GM12878 (cell line): ENCODE measurements at regions not wholly inside any gene's neighbourhood (a gene's known extent, or its start where the extent isn't known, plus 50 kb on each side); places are given as distances from the start of the nearest gene placed in this dataset.

Source experiments
- ATAC-seq: fragments of 200-7000 bp; cut with Tn5 transposase; 3 replicates; pipeline ENCODE4 v1.9.1; 2020; ENCODE audit warnings: mild to moderate bottlenecking, moderate library complexity
- BruUV-seq: library from RNA; stranded (reverse); fragments of 400-500 nt; replicated peaks from 2 replicates; lab custom pipeline; 2021; lab: Mats Ljungman, UMichigan
- CTCF ChIA-PET: fragments of 300-600 bp; sonication (Branson Sonifier 250); formaldehyde crosslinking; extraction: SDS; loops from one replicate; lab custom pipeline; 2021; ENCODE audit warnings: inconsistent platforms; lab: Yijun Ruan, JAX
- POLR2A ChIA-PET: fragments of 350-600 bp; formaldehyde crosslinking; extraction: SDS; loops from one replicate; lab custom pipeline; 2021; ENCODE audit warnings: inconsistent platforms; lab: Charles Lee
- RAD21 ChIA-PET: fragments of 300-600 bp; sonication (Branson Sonifier 250); formaldehyde crosslinking; loops from one replicate; lab custom pipeline; 2023; ENCODE audit warnings: antibody characterized with exemption; ENCODE audit not compliant: unreplicated experiment; lab: Charles Lee
- SMC1A ChIA-PET: fragments of 300-600 bp; sonication (Branson Sonifier 250); formaldehyde crosslinking; loops from one replicate; lab custom pipeline; 2023; ENCODE audit not compliant: unreplicated experiment, uncharacterized antibody; lab: Charles Lee
- DNase-seq: peaks from one replicate; pipeline ENCODE4 v3.0.0-alpha.2; 2011; ENCODE audit warnings: low read depth, low spot score
- FAIRE-seq: peaks from 3 replicates; lab custom pipeline; 2011; peaks lifted over from hg19 to GRCh38; lab: Jason Lieb, UNC
- H2AFZ ChIP-seq: 2 replicates; pipeline ENCODE4 v1.6.0; 2011; ENCODE audit warnings: low read depth, low read length, control low read depth; ENCODE audit not compliant: control insufficient read depth
- H3K27ac ChIP-seq: 2 replicates; pipeline ENCODE4 v1.5.1; 2011; ENCODE audit warnings: control low read depth; ENCODE audit not compliant: control insufficient read depth, insufficient read depth
- H3K27me3 ChIP-seq, 2 experiments: replicated peaks in 1 of 2; 2 replicates each; pipeline versions ENCODE4 v1.6.0 to v1.6.1; 2011; ENCODE audit warnings: low read length in 1 of 2; ENCODE audit not compliant: control insufficient read depth in 2 of 2, insufficient read depth in 2 of 2
- H3K36me3 ChIP-seq, 2 experiments: 2 replicates each; pipeline ENCODE4 v1.5.1; 2011; ENCODE audit warnings: low read length in 1 of 2; ENCODE audit not compliant: control insufficient read depth in 2 of 2, insufficient read depth in 2 of 2
- H3K4me1 ChIP-seq: 2 replicates; pipeline ENCODE4 v1.6.1; 2011; ENCODE audit warnings: mild to moderate bottlenecking, low read length, moderate library complexity, mixed read lengths; ENCODE audit not compliant: control insufficient read depth, insufficient read depth
- H3K4me2 ChIP-seq: 2 replicates; pipeline ENCODE4 v1.6.0; 2011; ENCODE audit warnings: control low read depth; ENCODE audit not compliant: control insufficient read depth, insufficient read depth
- H3K4me3 ChIP-seq: fragments of 200-600 bp; sonication (generic); 2 replicates; pipeline ENCODE4 v1.5.1; 2016
- H3K79me2 ChIP-seq: 2 replicates; pipeline ENCODE4 v1.6.0; 2011; ENCODE audit warnings: low read length; ENCODE audit not compliant: control insufficient read depth, insufficient read depth
- H3K9ac ChIP-seq: 2 replicates; pipeline ENCODE4 v1.8.0; 2011; ENCODE audit warnings: low read length, control low read depth, mixed read lengths; ENCODE audit not compliant: control insufficient read depth, insufficient read depth
- H3K9me3 ChIP-seq: replicated peaks from 3 replicates; pipeline ENCODE4 v1.5.1; 2011; ENCODE audit warnings: mild to moderate bottlenecking, low read length; ENCODE audit not compliant: control insufficient read depth, insufficient read depth
- H4K20me1 ChIP-seq: 2 replicates; pipeline ENCODE4 v1.6.0; 2011; ENCODE audit not compliant: control insufficient read depth, insufficient read depth
- CREB1 ChIP-seq: IDR thresholded peaks from 2 replicates; pipeline ENCODE4 v1.6.1; 2012; ENCODE audit warnings: low read depth, mild to moderate bottlenecking, inconsistent platforms
- DPF2 ChIP-seq: fragments of 450-650 bp; IDR thresholded peaks from 2 replicates; pipeline ENCODE4 v1.6.1; 2017; ENCODE audit warnings: mild to moderate bottlenecking
- EZH2 ChIP-seq: IDR thresholded peaks from 2 replicates; pipeline ENCODE4 v1.6.1; 2012; ENCODE audit warnings: low read depth, mild to moderate bottlenecking, control low read depth, inconsistent platforms, low read length, borderline replicate concordance; ENCODE audit not compliant: control insufficient read depth
- IRF4 ChIP-seq: IDR thresholded peaks from 2 replicates; pipeline ENCODE4 v1.6.1; 2011; ENCODE audit warnings: low read depth, low read length
- MXI1 ChIP-seq: fragments of 150-350 bp; IDR thresholded peaks from 2 replicates; pipeline ENCODE4 v1.6.1; 2011; ENCODE audit warnings: low read depth, mild to moderate bottlenecking, inconsistent platforms, low read length, improper control_type of control experiment
- NR2C2 ChIP-seq: IDR thresholded peaks from 2 replicates; pipeline ENCODE4 v1.6.1; 2011; ENCODE audit warnings: borderline replicate concordance, low read depth; ENCODE audit not compliant: control insufficient read depth, insufficient read length
- POLR2AphosphoS5 ChIP-seq: IDR thresholded peaks from 2 replicates; pipeline ENCODE4 v1.6.1; 2011; ENCODE audit warnings: mild to moderate bottlenecking, low read length, inconsistent platforms
- RAD21 ChIP-seq: IDR thresholded peaks from 2 replicates; pipeline ENCODE4 v1.6.1; 2011; ENCODE audit warnings: mild to moderate bottlenecking, low read depth, low read length, moderate library complexity; ENCODE audit not compliant: insufficient read depth
- SMC3 ChIP-seq: IDR thresholded peaks from 2 replicates; pipeline ENCODE4 v1.6.1; 2011; ENCODE audit warnings: low read length, improper control_type of control experiment, borderline replicate concordance
- SREBF1 ChIP-seq: IDR thresholded peaks from 2 replicates; pipeline ENCODE4 v1.6.1; 2012; ENCODE audit warnings: mild to moderate bottlenecking, low read length
- STAT3 ChIP-seq: IDR thresholded peaks from 2 replicates; pipeline ENCODE4 v1.6.1; 2011; ENCODE audit warnings: low read depth, low read length, improper control_type of control experiment
- ZNF217 ChIP-seq: fragments of 450-650 bp; IDR thresholded peaks from 2 replicates; pipeline ENCODE4 v1.6.1; 2017; ENCODE audit warnings: antibody characterized with exemption, mild to moderate bottlenecking
- WGBS: methylation state at CpG from one replicate; pipeline ENCODE4 v1.1.6; 2016; ENCODE audit warnings: low lambda C conversion rate; ENCODE audit not compliant: insufficient replicate concordance, insufficient coverage; ENCODE audit errors: missing lambda C conversion rate; 5-methylcytosine and 5-hydroxymethylcytosine counted together
- in situ Hi-C: fragments of 300-500 bp; cut with MboI; formaldehyde crosslinking; loops from 9 replicates; pipeline ENCODE4 v1.14.3; 2018; ENCODE audit warnings: mixed read lengths
- intact Hi-C: fragments of 100-400 bp; cut with micrococcal nuclease; formaldehyde crosslinking; loops from one replicate; pipeline ENCODE4 v1.14.2; 2022; ENCODE audit not compliant: unreplicated experiment
- TF ChIP-seq, protein P1 (sequence below): fragments of 450-650 bp; IDR thresholded peaks from 2 replicates; pipeline ENCODE4 v1.6.1; 2018; ENCODE audit warnings: mild to moderate bottlenecking, low read depth, moderate library complexity; ENCODE audit not compliant: partially characterized antibody

DNA sequence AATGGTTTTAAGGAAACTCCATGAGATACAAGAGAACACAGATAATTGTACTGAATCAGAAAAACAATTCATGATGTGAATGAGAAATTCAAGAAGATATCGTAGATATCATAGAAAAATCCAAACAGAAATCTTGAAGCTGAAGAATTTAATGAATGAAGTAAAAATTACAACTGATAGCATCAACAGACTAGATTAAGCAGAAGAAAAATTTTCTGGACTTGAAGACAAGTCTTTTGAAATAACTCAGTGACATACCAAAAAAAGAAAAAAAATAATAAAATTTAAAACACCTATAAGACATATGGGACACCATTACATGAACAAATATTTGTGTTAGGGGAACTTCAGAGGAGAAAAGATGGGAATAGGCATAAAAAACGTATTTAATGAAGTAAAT lies 122.8 kb upstream of the SYT10 start:
- SMC1A ChIA-PET = no interaction called here
- POLR2A ChIA-PET = no interaction called here
- H3K9ac ChIP-seq = no peak overlapping the region
- H3K9me3 ChIP-seq = no peaks in the 10 kb centered on the region
- RAD21 ChIA-PET = no interaction called here
- in situ Hi-C loops (no loop called here), intact Hi-C loops (no loop called here)
- WGBS = 0% methylated on average over 2 of the region's 2 CpGs
- ATAC-seq (no peak), FAIRE-seq (no peak), DNase-seq (no peak)
- H3K4me3 ChIP-seq = no peak overlapping the region
- H3K27ac ChIP-seq = no peak overlapping the region
- no peaks in the 10 kb centered on the region for H3K79me2 ChIP-seq
- no peak overlapping the region for H3K4me2 ChIP-seq
- H3K4me1 ChIP-seq = no peaks in the 10 kb centered on the region
- H4K20me1 ChIP-seq = no peaks in the 10 kb centered on the region
- no peaks in the 10 kb centered on the region for H3K27me3 ChIP-seq
- no peak overlapping the region for H2AFZ ChIP-seq
- BruUV-seq = no TSS peak
- no peak for TF ChIP-seq SREBF1
- no peak for TF ChIP-seq CREB1
- TF ChIP-seq POLR2AphosphoS5 = no peak
- TF ChIP-seq STAT3 = no peak
- no peaks in the 10 kb centered on the region for H3K36me3 ChIP-seq
- CTCF ChIA-PET = no interaction called here

DNA sequence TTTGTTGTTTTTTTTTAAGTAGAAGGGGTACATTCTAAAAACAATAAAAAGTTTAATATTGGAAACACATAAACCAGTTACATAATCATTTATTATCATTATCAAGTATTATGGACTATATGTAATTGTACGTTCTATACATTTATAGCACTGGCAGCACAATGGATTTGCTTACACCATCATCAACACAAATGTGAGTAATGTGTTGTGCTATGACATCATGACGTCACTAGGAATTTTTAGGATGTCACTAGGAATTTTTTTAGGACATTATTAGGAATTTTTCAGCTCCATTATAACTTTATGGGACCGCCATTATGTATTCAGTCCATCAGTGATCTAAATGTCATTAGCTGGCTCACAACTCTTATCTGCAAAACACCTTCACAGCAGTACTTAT lies 126.8 kb upstream of the SYT10 start:
- DNase-seq (no peak), FAIRE-seq (no peak), ATAC-seq (no peak)
- Histone ChIP-seq H3K4me2 (no peak overlapping the region), H3K9me3 (no peaks in the 10 kb centered on the region), H2AFZ (no peak overlapping the region), H3K79me2 (no peaks in the 10 kb centered on the region), H3K4me3 (no peak overlapping the region), H3K9ac (no peak overlapping the region), H3K4me1 (no peaks in the 10 kb centered on the region), H3K27ac (no peak overlapping the region), H3K27me3 (no peaks in the 10 kb centered on the region), H4K20me1 (no peaks in the 10 kb centered on the region), H3K36me3 (no peaks in the 10 kb centered on the region)
- CTCF ChIA-PET = interaction anchor here (0.7 to 0.8 kb wide), 2 partner anchors 9 to 447 kb away, joined by 3 read pairs; no protein-coding TSS in a partner anchor
- SMC1A ChIA-PET = interaction anchor here (1.4 kb wide), 1 partner anchor 16 kb away, joined by 3 read pairs; no protein-coding TSS in a partner anchor
- in situ Hi-C loops = no loop called here
- no TSS peak for BruUV-seq
- 63% methylated on average over 3 of the region's 3 CpGs for WGBS
- RAD21 ChIA-PET = no interaction called here
- POLR2A ChIA-PET = no interaction called here
- intact Hi-C loops = no loop called here
- no peak for TF ChIP-seq ZNF217
- no peak for TF ChIP-seq MXI1
- TF ChIP-seq SMC3 = no peak
- TF ChIP-seq RAD21 = no peak
- no peak for TF ChIP-seq DPF2
- TF ChIP-seq IRF4 = no peak
- TF ChIP-seq EZH2 = no peak
- no peak for TF ChIP-seq NR2C2
- TF ChIP-seq, protein P1, sequence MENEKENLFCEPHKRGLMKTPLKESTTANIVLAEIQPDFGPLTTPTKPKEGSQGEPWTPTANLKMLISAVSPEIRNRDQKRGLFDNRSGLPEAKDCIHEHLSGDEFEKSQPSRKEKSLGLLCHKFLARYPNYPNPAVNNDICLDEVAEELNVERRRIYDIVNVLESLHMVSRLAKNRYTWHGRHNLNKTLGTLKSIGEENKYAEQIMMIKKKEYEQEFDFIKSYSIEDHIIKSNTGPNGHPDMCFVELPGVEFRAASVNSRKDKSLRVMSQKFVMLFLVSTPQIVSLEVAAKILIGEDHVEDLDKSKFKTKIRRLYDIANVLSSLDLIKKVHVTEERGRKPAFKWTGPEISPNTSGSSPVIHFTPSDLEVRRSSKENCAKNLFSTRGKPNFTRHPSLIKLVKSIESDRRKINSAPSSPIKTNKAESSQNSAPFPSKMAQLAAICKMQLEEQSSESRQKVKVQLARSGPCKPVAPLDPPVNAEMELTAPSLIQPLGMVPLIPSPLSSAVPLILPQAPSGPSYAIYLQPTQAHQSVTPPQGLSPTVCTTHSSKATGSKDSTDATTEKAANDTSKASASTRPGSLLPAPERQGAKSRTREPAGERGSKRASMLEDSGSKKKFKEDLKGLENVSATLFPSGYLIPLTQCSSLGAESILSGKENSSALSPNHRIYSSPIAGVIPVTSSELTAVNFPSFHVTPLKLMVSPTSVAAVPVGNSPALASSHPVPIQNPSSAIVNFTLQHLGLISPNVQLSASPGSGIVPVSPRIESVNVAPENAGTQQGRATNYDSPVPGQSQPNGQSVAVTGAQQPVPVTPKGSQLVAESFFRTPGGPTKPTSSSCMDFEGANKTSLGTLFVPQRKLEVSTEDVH = no peak
